ENCODE measurements at regions not wholly inside any gene's neighbourhood (a gene's known extent, or its start where the extent isn't known, plus 50 kb on each side); places are given as distances from the start of the nearest gene placed in this dataset.

DNA sequence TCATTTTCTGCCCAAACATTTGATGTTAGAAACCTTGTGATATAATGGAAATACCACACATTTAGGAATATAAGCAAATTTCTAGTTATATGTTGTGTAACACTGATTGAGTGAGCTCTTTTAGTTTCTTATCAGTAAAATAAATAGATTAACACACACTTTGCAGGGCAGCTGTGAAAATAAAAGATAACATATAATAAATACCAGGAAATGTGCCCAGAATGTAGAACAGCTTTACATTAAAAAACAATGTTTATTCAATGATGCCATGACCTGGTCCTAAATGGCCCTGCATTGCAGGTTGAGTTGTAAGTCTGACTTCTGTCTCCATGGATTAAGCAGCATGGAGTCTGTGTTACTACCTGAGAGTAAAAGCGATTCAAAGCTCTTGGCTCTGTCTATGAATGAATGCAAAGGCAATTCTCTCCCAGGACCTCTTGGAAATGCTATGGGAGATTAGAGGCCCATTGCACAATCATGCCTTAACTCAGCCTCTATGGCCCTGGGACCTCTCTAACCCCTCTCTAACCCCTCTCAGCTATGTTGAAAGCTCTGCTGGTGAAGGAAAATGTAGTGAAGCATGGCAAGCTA lies 296.0 kb upstream of the ACTBL2 start:
- no peak for DNase-seq

DNA sequence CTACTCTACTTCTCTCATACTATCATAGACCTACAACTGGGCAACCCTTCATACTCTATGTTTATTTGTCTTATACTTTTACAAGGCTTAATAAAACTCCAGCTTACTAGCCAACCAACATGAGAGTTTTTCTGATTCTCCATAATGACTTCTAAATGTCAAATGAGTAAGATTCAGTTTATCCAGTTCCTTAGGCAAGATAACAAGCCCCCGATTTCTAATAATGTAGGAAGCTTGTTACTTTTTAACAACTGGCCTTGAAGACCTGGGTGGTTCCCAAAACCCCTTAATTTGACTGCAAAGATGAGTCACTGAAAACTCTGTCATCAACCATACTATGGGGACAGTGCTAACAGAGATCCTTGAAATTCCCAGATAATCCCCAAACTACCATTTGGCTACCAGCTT lies 294.6 kb upstream of the ACTBL2 start:
- peak; percentile 23 for DNase-seq

DNA sequence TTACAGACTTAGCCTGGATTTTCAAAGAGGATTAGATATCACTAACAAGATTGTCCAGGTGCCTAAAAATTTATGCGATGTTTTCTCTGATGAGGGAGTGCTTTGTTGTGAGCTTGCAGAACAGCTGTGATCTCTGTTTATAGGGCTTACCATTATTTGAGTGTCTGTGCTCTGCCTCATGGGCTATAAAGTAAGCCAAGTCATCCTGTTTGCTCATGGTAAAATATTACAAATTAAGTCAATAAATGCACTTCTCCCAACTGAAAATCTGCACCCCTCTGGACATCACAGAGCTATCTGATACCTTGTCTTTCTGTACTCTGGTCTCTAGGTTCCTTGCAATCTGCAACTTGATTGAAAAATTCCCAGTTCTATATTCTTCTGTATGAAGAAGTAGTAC lies 293.4 kb upstream of the ACTBL2 start:
- no peak for DNase-seq

GRCh38 chr5:57774439-57774838 lies 291.8 kb upstream of the ACTBL2 start:
- no peak for DNase-seq

DNA sequence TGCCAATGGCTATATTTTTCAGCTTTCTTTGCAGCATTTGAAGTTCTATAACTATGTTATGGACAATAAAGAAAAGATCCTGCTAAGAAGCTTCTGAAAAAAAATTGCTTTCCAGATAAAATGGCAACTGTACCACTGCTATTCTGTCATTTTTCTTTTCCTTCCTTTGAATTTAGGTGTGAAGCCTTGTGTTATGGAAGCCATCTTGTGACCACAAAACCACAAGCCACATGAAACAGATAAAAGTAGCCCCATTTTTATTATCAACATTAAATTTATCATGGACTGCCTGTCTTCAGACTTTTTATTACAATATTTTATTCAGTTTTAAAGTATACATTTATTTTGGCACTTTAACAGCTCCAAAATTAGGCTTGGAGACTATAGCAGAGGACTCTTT lies 289.9 kb upstream of the ACTBL2 start:
- DNase-seq = no peak

DNA sequence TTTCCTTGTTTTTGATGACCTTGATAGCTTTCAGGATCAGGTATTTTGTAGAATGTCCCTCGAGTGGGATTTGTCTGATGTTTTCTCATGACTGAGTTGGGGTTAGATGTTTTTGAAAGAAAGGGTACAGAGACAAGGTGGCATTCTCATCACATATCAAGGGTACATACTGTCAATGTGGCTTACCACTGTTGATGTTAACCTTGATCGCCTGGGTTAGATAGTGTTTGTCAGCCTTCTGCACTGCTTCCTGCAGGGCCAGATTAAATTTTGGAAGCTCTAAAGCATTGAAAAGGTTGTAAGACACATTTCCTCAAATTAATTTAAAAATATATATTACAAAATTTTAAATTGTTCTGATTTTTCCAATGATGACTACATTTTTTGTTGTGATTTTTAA lies 287.4 kb upstream of the ACTBL2 start:
- DNase-seq = no peak

GRCh38 chr5:57768745-57769144 lies 286.1 kb upstream of the ACTBL2 start:
- DNase-seq = no peak

DNA sequence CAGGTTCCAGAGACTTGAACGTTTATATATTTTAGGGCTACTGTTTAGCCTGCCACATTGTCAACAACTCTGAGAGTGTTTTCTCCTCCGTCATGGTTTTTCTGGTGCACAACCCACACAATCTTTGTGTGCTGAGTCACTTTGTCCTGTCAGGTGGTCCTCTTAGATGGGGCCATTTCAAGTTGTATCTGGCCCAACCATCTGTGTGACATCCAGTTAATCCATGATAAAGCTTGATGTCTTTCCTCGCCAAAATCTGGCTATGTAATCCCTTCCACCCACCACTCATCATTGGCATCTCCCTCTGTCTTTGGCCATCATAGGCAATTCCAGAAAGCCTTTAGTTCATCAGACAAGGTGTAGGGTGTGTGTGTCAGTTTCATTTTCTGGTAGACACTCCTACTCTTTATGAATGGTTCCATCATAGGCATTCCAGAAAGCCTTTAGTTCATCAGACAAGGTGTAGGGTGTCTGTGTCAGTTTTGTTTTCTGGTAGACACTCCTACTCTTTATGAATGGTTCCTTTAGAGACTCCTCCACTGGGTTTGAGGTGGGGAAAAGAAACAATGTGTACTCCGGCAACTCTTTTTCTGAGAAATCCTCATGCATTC lies 282.0 kb upstream of the ACTBL2 start:
- DNase-seq = no peak

DNA sequence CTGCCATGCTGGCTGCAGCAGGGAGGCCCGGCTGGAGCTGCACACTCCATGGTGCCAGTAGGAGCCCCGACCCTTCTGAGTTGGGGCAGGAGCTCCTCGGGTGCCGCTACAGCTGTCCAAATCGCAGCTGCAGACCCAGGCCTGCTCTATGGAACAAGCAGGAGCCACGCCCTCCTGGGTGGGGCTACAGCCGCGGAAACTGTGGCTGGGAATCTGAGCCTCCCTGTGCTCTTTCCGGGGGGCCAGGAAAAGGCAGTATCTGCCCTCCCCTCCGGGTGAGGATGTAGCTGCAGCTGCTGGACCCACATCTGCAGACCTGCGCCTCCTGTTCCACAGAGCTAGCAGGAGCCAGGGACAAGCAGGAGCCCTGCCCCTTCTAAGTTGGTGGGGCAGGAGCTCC lies 278.9 kb upstream of the ACTBL2 start:
- DNase-seq = no peak

- no peak for DNase-seq
Measured at GRCh38 chr5:57754616-57755015, 272.0 kb upstream of the ACTBL2 start.

DNA sequence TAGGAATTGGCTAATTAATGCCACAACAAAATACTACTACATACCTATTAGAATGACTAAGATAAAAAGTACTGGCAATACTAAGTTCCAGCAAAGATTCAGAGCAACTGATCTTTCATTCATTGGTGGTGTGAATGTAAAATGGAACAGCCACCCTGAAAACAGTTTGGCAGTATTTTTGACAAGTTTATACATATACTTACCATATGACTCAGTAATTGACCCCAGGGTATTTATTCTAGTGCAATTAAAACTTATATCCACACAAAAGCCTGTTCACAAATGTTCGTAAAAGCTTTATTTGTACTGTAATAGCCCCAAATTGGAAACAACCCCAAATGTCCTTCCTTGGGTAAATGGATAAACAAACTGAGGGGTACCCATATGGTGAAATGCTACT lies 270.8 kb upstream of the ACTBL2 start:
- no peak for DNase-seq

DNA sequence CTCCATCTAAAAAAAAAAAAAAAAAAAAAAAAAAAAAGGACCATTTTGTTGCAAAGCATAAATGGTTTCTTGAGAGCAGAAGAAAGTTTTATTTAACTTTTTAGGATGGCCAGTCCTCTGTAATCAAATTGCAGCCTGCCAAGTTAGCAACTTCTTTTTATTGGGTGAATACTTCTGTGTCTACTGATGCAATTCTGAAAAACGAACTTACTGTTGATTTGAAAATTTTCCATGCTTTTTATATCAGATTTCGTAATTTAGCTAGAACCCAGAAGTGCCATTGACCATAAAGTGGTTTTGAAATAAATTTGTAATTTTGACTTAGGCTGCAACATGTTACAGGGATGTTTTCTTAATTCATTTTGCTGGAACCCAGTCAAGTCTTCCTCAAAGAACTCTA lies 269.1 kb upstream of the ACTBL2 start:
- no peak for DNase-seq

GRCh38 chr5:57750891-57751290 lies 268.3 kb upstream of the ACTBL2 start:
- no peak for DNase-seq

GRCh38 chr5:57750282-57750681 lies 267.7 kb upstream of the ACTBL2 start:
- no peak for DNase-seq

GRCh38 chr5:57749396-57749795 lies 266.8 kb upstream of the ACTBL2 start:
- peak; percentile 53 for DNase-seq

DNA sequence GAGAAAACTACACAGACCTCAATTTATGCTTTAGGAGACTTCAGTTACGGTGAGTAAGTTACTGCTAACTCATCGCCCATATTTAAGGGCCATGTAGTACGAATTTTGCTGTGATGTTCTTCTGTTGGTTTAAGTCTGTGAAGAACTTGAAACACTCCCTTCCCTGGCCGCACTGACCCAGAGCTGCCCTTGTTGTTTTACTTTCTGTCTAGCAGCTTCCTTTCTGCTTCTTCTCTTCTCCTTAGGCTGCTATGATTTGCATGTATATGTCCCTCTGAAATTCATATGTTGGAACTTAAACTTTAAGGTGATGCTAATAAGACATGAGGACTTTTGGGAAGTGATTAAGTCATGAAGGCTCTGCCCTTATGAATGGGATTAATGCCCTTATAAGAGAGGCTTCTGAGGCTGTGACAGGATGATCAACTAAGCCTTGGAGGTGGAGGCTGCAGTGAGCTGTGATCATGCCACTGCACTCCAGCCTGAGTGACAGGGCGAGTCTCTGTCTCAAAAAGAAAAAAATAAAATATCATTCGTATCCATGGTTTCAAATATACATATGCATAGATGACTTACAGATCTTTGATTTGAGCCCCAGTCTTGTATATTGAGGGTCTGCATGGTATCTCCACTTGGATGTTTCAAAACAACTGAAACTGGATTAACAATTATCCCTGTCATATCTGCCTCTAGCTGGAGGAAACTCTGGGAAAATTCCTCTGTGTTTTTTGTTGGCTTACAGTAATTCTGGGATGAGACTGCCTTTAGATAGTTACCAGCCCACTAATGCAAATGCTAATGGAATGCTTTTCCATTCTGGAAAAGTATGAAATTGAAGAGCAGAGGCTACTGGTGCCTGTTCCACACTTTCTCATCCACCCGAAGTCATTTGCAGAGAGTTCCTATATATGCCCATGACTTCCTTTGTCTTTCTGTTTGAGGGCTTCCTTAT lies 263.4 kb upstream of the ACTBL2 start:
- DNase-seq = peak; percentile 34

GRCh38 chr5:57745029-57745428 lies 262.4 kb upstream of the ACTBL2 start:
- no peak for DNase-seq

DNA sequence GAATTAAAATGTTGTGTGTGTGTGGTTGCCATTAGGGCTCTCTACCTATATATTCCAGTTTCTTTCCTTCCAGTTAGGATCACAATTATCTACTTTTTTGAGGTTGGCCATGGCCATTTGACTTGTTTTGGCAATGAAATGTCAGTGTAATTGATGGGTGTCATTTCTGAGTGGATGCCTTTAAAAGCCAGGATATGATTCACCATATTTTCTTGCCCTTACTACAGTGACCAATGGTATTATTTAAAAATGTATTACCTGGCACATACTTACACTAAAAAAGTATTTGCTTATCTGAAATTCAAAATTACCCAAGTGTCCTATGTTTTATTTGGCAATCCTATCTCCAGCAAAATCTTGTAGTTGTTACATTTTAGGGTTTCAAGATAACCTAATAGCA lies 258.7 kb upstream of the ACTBL2 start:
- no peak for DNase-seq

GRCh38 chr5:57738787-57739186 lies 256.2 kb upstream of the ACTBL2 start:
- DNase-seq = no peak

DNA sequence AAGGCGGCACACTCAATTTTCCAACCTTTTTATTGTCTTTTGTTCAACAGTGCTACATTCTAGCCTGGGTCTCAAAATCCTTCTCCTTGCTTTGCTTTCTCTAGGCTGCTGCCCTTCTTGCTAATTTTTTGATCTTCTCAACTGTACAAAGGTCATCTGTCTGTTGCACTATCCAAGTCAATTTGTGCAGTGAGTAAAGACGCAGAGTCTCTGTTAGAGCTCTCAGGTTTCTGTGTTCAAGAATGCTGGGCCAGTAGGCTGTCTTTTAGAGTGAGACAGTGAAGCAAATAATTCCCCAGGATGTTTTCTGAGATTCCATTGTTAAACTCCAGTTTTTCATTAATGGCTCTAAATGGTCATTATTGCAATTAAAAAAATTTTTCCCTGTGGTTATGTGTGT lies 255.7 kb upstream of the ACTBL2 start:
- no peak for DNase-seq

- no peak for DNase-seq
Measured at GRCh38 chr5:57736716-57737115, 254.1 kb upstream of the ACTBL2 start.

DNA sequence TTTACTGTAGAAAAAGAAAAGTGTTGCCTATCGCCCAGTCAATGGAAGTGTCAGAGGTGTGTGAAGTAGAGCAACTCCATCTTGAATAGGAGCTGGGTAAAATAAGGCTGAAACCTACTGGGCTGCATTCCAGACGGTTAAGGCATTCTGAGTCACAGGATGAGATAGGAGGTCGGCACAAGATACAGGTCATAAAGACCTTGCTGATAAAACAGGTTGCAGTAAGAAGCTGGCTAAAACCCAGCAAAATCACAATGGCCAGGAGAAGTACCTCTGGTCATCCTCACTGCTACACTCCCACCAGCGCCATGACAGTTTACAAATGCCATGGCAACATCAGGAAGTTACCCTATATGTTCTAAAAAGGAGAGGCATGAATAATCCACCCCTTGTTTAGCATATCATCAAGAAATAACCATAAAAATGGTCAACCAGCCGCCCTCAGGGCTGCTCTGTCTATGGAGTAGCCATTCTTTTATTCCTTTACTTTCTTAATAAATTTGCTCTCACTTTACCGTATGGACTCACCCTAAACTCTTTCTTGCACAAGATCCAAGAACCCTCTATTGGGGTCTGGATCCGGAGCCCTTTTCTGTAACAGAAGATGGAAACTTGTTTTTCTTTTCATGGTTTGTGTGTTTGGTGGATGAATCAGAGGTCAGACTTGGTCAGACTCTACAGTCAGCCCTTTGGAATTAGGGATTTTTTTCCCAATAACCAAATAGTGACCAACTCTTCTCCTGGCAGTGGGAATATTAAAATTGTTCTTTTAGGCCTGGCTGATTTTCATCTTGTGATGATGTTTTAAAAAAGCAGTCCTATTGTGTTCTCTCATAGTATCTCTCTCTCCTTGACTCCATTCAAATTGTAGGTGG lies 252.9 kb upstream of the ACTBL2 start:
- peak; percentile 94 for DNase-seq

DNA sequence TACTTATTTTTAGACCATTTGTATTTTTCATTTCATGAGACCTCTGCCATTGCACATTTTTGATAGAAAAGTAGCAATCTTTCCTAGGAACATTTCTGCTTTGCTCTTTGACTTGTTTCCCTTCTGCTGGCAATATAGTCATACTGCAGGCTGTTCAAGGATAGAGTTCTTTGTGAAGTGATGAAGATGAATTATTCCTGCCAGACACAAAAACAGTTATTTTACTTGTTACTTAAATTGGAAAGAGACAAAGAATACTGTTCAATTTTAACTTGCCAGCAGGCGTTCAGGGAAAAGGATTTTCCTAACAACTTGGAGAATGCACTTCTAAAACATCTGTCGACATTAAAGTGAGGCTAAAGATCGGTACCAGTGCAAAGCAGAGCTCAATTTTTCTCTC lies 251.7 kb upstream of the ACTBL2 start:
- DNase-seq = no peak
